ENCODE measurements at regions not wholly inside any gene's neighbourhood (a gene's known extent, or its start where the extent isn't known, plus 50 kb on each side); places are given as distances from the start of the nearest gene placed in this dataset.

DNA sequence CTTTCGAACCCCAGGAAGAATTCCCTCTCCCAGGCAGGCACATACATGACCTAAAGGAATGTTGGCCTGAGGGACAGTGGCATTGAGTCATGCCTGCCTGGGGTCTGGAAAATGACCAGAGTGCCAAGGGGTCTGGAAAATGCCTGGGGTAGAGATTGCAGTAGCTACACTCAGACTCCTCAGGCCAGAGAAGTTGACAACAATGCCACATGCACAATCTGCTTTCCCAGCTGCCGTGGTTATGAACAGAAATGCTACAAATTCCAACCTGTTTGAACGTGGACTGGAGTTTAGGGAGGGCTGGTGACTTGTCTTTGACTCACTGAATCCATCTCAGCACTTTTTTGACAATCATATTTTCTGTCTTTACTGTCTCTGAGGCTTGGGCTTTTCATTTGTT is 250.0 kb downstream of the ABCC12 start (continued):
- TF ChIP-seq, protein P1, sequence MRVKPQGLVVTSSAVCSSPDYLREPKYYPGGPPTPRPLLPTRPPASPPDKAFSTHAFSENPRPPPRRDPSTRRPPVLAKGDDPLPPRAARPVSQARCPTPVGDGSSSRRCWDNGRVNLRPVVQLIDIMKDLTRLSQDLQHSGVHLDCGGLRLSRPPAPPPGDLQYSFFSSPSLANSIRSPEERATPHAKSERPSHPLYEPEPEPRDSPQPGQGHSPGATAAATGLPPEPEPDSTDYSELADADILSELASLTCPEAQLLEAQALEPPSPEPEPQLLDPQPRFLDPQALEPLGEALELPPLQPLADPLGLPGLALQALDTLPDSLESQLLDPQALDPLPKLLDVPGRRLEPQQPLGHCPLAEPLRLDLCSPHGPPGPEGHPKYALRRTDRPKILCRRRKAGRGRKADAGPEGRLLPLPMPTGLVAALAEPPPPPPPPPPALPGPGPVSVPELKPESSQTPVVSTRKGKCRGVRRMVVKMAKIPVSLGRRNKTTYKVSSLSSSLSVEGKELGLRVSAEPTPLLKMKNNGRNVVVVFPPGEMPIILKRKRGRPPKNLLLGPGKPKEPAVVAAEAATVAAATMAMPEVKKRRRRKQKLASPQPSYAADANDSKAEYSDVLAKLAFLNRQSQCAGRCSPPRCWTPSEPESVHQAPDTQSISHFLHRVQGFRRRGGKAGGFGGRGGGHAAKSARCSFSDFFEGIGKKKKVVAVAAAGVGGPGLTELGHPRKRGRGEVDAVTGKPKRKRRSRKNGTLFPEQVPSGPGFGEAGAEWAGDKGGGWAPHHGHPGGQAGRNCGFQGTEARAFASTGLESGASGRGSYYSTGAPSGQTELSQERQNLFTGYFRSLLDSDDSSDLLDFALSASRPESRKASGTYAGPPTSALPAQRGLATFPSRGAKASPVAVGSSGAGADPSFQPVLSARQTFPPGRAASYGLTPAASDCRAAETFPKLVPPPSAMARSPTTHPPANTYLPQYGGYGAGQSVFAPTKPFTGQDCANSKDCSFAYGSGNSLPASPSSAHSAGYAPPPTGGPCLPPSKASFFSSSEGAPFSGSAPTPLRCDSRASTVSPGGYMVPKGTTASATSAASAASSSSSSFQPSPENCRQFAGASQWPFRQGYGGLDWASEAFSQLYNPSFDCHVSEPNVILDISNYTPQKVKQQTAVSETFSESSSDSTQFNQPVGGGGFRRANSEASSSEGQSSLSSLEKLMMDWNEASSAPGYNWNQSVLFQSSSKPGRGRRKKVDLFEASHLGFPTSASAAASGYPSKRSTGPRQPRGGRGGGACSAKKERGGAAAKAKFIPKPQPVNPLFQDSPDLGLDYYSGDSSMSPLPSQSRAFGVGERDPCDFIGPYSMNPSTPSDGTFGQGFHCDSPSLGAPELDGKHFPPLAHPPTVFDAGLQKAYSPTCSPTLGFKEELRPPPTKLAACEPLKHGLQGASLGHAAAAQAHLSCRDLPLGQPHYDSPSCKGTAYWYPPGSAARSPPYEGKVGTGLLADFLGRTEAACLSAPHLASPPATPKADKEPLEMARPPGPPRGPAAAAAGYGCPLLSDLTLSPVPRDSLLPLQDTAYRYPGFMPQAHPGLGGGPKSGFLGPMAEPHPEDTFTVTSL (CRISPR knock-in tag; IDR thresholded peaks at IDR 0.05; ENCODE audit: borderline replicate concordance) = no peak
- TF ChIP-seq, protein P2, sequence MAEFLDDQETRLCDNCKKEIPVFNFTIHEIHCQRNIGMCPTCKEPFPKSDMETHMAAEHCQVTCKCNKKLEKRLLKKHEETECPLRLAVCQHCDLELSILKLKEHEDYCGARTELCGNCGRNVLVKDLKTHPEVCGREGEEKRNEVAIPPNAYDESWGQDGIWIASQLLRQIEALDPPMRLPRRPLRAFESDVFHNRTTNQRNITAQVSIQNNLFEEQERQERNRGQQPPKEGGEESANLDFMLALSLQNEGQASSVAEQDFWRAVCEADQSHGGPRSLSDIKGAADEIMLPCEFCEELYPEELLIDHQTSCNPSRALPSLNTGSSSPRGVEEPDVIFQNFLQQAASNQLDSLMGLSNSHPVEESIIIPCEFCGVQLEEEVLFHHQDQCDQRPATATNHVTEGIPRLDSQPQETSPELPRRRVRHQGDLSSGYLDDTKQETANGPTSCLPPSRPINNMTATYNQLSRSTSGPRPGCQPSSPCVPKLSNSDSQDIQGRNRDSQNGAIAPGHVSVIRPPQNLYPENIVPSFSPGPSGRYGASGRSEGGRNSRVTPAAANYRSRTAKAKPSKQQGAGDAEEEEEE (CRISPR knock-in tag; IDR thresholded peaks at IDR 0.05; ENCODE audit: borderline replicate concordance) = no peak
- no peak for TF ChIP-seq ZNF460 (CRISPR knock-in tag; IDR thresholded peaks at IDR 0.05; ENCODE audit: borderline replicate concordance)
- TF ChIP-seq THAP11 (CRISPR knock-in tag; IDR thresholded peaks at IDR 0.05) = no peak
- TF ChIP-seq, protein P3, sequence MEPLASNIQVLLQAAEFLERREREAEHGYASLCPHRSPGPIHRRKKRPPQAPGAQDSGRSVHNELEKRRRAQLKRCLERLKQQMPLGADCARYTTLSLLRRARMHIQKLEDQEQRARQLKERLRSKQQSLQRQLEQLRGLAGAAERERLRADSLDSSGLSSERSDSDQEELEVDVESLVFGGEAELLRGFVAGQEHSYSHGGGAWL (CRISPR knock-in tag; IDR thresholded peaks at IDR 0.05) = no peak
- TF ChIP-seq, protein P4, sequence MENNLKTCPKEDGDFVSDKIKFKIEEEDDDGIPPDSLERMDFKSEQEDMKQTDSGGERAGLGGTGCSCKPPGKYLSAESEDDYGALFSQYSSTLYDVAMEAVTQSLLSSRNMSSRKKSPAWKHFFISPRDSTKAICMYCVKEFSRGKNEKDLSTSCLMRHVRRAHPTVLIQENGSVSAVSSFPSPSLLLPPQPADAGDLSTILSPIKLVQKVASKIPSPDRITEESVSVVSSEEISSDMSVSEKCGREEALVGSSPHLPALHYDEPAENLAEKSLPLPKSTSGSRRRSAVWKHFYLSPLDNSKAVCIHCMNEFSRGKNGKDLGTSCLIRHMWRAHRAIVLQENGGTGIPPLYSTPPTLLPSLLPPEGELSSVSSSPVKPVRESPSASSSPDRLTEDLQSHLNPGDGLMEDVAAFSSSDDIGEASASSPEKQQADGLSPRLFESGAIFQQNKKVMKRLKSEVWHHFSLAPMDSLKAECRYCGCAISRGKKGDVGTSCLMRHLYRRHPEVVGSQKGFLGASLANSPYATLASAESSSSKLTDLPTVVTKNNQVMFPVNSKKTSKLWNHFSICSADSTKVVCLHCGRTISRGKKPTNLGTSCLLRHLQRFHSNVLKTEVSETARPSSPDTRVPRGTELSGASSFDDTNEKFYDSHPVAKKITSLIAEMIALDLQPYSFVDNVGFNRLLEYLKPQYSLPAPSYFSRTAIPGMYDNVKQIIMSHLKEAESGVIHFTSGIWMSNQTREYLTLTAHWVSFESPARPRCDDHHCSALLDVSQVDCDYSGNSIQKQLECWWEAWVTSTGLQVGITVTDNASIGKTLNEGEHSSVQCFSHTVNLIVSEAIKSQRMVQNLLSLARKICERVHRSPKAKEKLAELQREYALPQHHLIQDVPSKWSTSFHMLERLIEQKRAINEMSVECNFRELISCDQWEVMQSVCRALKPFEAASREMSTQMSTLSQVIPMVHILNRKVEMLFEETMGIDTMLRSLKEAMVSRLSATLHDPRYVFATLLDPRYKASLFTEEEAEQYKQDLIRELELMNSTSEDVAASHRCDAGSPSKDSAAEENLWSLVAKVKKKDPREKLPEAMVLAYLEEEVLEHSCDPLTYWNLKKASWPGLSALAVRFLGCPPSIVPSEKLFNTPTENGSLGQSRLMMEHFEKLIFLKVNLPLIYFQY (CRISPR knock-in tag; IDR thresholded peaks at IDR 0.05; ENCODE audit: borderline replicate concordance) = no peak
